ENCODE measurements at regions not wholly inside any gene's neighbourhood (a gene's known extent, or its start where the extent isn't known, plus 50 kb on each side); places are given as distances from the start of the nearest gene placed in this dataset.

- TF ChIP-seq, protein P1, sequence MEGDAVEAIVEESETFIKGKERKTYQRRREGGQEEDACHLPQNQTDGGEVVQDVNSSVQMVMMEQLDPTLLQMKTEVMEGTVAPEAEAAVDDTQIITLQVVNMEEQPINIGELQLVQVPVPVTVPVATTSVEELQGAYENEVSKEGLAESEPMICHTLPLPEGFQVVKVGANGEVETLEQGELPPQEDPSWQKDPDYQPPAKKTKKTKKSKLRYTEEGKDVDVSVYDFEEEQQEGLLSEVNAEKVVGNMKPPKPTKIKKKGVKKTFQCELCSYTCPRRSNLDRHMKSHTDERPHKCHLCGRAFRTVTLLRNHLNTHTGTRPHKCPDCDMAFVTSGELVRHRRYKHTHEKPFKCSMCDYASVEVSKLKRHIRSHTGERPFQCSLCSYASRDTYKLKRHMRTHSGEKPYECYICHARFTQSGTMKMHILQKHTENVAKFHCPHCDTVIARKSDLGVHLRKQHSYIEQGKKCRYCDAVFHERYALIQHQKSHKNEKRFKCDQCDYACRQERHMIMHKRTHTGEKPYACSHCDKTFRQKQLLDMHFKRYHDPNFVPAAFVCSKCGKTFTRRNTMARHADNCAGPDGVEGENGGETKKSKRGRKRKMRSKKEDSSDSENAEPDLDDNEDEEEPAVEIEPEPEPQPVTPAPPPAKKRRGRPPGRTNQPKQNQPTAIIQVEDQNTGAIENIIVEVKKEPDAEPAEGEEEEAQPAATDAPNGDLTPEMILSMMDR (IDR thresholded peaks at IDR 0.05; ENCODE audit: borderline replicate concordance, insufficient read depth, low read depth, low read length): no peak
- H3K4me3 ChIP-seq (ENCODE audit: low read depth, low read length): no peak overlapping the region
Observed at GRCh38 chr15:70197318-70197944, 99.7 kb upstream of the TLE3 start.

DNA sequence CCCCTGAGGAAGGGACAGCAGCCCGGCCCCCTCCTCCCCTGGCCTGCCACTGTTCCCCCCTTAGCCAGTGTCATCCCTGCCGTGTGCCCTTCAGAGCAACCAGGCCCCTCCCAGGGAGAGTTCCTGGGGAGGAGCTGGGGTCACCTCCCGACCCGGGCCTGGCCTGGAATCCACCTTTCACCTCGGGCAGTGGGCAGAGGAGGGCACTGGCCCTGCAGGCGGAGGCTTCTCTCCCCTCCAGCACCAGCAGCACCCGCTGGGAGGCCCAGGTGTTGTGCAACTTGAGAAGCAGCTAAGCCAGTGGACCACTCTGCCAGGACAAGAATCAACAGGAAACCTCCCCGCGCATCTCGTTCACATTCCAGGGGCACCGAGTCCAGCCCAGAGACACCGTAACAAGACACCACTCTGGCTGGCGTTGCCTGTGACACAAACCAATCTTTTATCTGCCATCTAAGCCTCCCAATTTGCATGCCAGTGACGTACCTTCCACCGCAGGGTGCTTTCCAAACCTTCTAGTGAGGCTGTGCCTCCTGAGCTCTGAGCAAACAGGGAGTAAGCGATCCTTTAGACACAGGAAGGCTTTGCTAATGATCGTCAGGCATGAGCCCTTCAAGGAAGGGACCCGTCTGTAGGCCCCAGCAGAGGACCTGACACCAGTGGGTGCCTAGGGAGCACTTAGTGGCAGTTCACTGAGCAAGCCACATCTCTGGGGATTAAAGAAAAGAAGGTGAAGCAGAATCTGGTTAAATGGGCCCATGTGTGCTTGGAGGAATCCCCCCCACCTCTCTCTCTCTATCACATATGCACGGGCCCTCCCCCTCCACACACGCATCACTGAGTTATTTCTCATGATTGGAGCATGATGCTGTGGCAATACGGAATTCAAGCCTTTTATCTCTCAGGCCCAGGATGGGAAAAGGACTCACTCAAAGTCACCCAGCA, 98.9 kb upstream of the TLE3 start:
- H3K4me3 ChIP-seq (ENCODE audit: low read depth, low read length): no peak overlapping the region
- TF ChIP-seq, protein P1 (IDR thresholded peaks at IDR 0.05; ENCODE audit: borderline replicate concordance, insufficient read depth, low read depth, low read length): no peak

GRCh38 chr15:70195587-70196305, 98.0 kb upstream of the TLE3 start:
- TF ChIP-seq, protein P1 (IDR thresholded peaks at IDR 0.05; ENCODE audit: borderline replicate concordance, insufficient read depth, low read depth, low read length): no peak
- H3K4me3 ChIP-seq (ENCODE audit: low read depth, low read length): no peak overlapping the region

- no peak overlapping the region for H3K4me3 ChIP-seq (ENCODE audit: low read depth, low read length)
- TF ChIP-seq, protein P1 (IDR thresholded peaks at IDR 0.05; ENCODE audit: borderline replicate concordance, insufficient read depth, low read depth, low read length): no peak
Observed at GRCh38 chr15:70195171-70195570, 97.5 kb upstream of the TLE3 start.

DNA sequence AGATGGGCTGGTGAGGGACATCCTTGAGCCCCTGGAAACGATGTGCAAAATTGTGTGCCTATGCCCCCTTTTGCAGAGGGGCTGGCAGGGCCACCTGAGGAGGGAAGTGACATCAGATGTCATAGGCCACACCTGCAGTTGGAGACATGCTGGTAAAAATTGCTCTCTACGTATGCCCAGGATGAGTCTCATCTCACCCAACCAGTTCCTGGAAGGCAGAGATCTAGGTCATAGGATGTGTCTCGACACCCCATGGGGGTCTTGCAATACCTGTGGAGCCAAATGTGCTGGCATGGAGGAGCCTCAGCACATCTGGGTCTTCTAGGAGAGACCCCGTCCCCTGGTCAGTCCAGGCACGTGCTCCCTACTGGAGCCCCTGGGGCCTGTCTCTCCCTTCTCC, 96.5 kb upstream of the TLE3 start:
- TF ChIP-seq, protein P1 (IDR thresholded peaks at IDR 0.05; ENCODE audit: borderline replicate concordance, insufficient read depth, low read depth, low read length): no peak

DNA sequence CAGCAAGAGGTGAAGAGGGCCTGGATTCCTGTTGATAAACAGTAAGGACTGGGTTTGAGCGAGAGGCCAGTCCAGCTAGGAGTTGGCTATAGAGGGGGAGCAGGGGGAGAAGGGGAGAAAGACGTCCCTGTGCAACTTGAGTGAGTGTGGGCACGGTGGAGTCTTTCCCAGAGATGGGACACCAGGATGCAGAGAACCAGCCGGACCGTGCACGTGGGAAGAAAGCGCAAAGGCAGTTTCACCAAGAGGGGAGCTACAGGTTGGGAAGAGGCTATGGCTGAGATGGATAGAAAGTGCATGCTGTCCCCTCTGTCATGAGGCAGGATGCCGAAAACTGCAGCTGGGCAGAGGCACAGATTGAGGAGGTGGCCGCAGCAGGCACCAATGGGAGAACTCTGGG, 96.0 kb upstream of the TLE3 start:
- TF ChIP-seq, protein P1 (IDR thresholded peaks at IDR 0.05; ENCODE audit: borderline replicate concordance, insufficient read depth, low read depth, low read length): no peak
- H3K4me3 ChIP-seq (ENCODE audit: low read depth, low read length): no peak overlapping the region

More for the DNA sequence above, 96.5 kb upstream of the TLE3 start:
- no peak overlapping the region for H3K4me3 ChIP-seq (ENCODE audit: low read depth, low read length)

Data from GM12875 (cell line).